GM12864 (cell line): ENCODE measurements at regions not wholly inside any gene's neighbourhood (a gene's known extent, or its start where the extent isn't known, plus 50 kb on each side); places are given as distances from the start of the nearest gene placed in this dataset.

Experiments
- DNase-seq: peaks from one replicate; pipeline ENCODE4 v3.0.0-alpha.2; 2011; ENCODE audit warnings: low read depth
- H3K4me3 ChIP-seq: 2 replicates; pipeline ENCODE4 v1.5.1; 2011; ENCODE audit warnings: mild to moderate bottlenecking, low read depth, low read length, control low read depth
- TF ChIP-seq, protein P1 (sequence below): IDR thresholded peaks from 2 replicates; pipeline ENCODE4 v1.5.1; 2011; ENCODE audit warnings: low read depth, mild to moderate bottlenecking, moderate library complexity, low read length, control low read depth, inconsistent platforms; ENCODE audit errors: missing control alignments

GRCh38 chr10:123555616-123556015, 110.5 kb upstream of the GPR26 start:
- no peak for DNase-seq
- H3K4me3 ChIP-seq, result no peak overlapping the region

DNA sequence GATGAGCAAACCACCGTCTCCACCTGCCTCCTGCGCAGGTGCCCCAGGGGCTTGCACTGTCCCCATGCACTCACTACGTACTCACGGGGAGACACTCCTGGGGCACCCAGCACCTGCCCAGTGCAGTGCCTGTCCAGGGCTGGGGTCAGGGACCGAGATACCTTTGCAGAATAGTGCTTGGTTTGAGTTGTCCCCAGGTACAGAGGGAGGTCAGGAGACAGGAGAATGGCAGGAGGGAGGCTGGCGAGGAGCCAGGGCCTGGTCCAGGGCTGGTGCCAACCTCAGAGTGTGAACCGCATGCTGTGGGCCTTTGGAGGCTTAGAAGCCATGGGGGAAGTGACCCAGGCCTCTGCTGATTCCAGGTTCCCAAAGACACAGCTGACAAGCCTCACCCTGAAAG, 110.1 kb upstream of the GPR26 start:
- DNase-seq, result no peak
- TF ChIP-seq, protein P1, sequence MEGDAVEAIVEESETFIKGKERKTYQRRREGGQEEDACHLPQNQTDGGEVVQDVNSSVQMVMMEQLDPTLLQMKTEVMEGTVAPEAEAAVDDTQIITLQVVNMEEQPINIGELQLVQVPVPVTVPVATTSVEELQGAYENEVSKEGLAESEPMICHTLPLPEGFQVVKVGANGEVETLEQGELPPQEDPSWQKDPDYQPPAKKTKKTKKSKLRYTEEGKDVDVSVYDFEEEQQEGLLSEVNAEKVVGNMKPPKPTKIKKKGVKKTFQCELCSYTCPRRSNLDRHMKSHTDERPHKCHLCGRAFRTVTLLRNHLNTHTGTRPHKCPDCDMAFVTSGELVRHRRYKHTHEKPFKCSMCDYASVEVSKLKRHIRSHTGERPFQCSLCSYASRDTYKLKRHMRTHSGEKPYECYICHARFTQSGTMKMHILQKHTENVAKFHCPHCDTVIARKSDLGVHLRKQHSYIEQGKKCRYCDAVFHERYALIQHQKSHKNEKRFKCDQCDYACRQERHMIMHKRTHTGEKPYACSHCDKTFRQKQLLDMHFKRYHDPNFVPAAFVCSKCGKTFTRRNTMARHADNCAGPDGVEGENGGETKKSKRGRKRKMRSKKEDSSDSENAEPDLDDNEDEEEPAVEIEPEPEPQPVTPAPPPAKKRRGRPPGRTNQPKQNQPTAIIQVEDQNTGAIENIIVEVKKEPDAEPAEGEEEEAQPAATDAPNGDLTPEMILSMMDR, result no peak
- H3K4me3 ChIP-seq, result no peak overlapping the region

More at GRCh38 chr10:123555616-123556015, 110.5 kb upstream of the GPR26 start:
- TF ChIP-seq, protein P1, result no peak

DNA sequence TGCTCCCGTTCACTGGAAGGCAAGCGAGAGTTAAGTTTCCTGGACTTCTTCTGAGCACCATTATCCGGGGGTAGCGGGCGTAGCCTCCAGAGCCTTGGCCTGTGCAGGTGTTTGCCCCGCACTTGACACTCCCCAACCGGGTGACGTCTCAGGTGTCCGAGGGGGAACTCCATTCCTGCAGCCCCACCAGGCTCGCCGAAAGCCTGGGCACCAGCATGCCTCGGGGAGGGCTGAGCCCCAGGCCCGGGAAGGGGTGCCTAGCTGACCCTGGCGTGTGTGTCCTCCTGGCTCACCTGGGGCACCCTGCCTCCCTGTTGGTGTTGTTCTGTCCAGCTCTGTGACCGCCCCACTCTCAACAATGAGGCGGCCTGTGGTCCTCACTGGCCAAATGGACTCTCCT, 109.4 kb upstream of the GPR26 start:
- H3K4me3 ChIP-seq, result no peak overlapping the region
- TF ChIP-seq, protein P1, result no peak
- DNase-seq, result no peak

- H3K4me3 ChIP-seq, result no peak overlapping the region
- TF ChIP-seq, protein P1, result no peak
Measured at GRCh38 chr10:123557366-123558108, 108.6 kb upstream of the GPR26 start.

DNA sequence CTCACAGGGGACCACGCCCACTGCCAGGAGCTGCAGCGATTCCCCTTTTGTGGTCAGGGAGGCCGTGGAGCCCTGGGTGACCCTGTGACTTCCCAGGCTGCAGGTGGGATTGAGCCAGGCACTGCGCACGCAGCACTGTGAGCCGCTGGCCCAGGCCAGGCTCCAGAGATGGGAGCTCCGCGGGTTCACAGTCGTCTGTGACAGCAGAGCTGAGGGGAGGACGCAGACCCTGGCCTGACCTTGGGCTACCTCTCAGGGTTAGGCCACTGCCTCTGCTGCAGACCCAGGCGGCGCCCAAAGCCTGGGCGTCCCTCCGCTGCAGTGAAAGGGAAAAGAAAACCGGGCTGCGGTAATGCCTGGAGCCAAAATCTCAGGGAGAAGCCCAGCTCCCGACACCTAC, 107.5 kb upstream of the GPR26 start:
- H3K4me3 ChIP-seq, result no peak overlapping the region
- TF ChIP-seq, protein P1, result no peak
- no peak for DNase-seq

More at GRCh38 chr10:123557366-123558108, 108.6 kb upstream of the GPR26 start:
- DNase-seq, result no peak

- no peak overlapping the region for H3K4me3 ChIP-seq
- TF ChIP-seq, protein P1, result peak; percentile 97
- no peak for DNase-seq
Measured at GRCh38 chr10:123559066-123559822, 106.9 kb upstream of the GPR26 start.
